Renal pelvis (tissue), 1 donor: ENCODE measurements at regions not wholly inside any gene's neighbourhood (a gene's known extent, or its start where the extent isn't known, plus 50 kb on each side); places are given as distances from the start of the nearest gene placed in this dataset.

ENCODE experiments used
- DNase-seq: peaks from one replicate; pipeline ENCODE4 v3.0.0-alpha.2; 2013

- DNase-seq = no peak
These were observed 93.4 kb downstream of the ABHD5 start for GRCh38 chr3:43783987-43784639.

- DNase-seq = no peak
These were observed 93.9 kb downstream of the ABHD5 start for GRCh38 chr3:43784640-43785011.

GRCh38 chr3:43785551-43785950 is 94.8 kb downstream of the ABHD5 start:
- DNase-seq = no peak

GRCh38 chr3:43786102-43786501 is 95.4 kb downstream of the ABHD5 start:
- DNase-seq = no peak

- no peak for DNase-seq
These were observed 96.0 kb downstream of the ABHD5 start for GRCh38 chr3:43786526-43787305.

GRCh38 chr3:43787330-43787729 is 96.6 kb downstream of the ABHD5 start:
- no peak for DNase-seq

GRCh38 chr3:43789028-43789427 is 98.3 kb downstream of the ABHD5 start:
- DNase-seq = no peak

GRCh38 chr3:43790060-43790459 is 99.3 kb downstream of the ABHD5 start:
- no peak for DNase-seq

GRCh38 chr3:43790476-43790875 is 99.7 kb downstream of the ABHD5 start:
- DNase-seq = no peak

- DNase-seq = no peak
These were observed 100.5 kb downstream of the ABHD5 start for GRCh38 chr3:43791246-43791645.

GRCh38 chr3:43792904-43793303 is 102.2 kb downstream of the ABHD5 start:
- no peak for DNase-seq

- no peak for DNase-seq
These were observed 103.1 kb downstream of the ABHD5 start for GRCh38 chr3:43793648-43794372.

- DNase-seq = no peak
These were observed 104.0 kb downstream of the ABHD5 start for GRCh38 chr3:43794776-43795175.

- no peak for DNase-seq
These were observed 104.8 kb downstream of the ABHD5 start for GRCh38 chr3:43795491-43795890.

- DNase-seq = no peak
These were observed 105.4 kb downstream of the ABHD5 start for GRCh38 chr3:43796041-43796596.

GRCh38 chr3:43797794-43798193 is 107.1 kb downstream of the ABHD5 start:
- DNase-seq = no peak

GRCh38 chr3:43810797-43811196 is 120.1 kb downstream of the ABHD5 start:
- no peak for DNase-seq

- DNase-seq = no peak
These were observed 123.7 kb downstream of the ABHD5 start for GRCh38 chr3:43814461-43814860.

GRCh38 chr3:43816372-43816771 is 125.6 kb downstream of the ABHD5 start:
- DNase-seq = no peak

GRCh38 chr3:43817064-43817463 is 126.3 kb downstream of the ABHD5 start:
- no peak for DNase-seq

- DNase-seq = no peak
These were observed 127.1 kb downstream of the ABHD5 start for GRCh38 chr3:43817825-43818224.

- no peak for DNase-seq
These were observed 127.5 kb downstream of the ABHD5 start for GRCh38 chr3:43818229-43818628.
